ENCODE measurements at regions not wholly inside any gene's neighbourhood (a gene's known extent, or its start where the extent isn't known, plus 50 kb on each side); places are given as distances from the start of the nearest gene placed in this dataset.

DNA sequence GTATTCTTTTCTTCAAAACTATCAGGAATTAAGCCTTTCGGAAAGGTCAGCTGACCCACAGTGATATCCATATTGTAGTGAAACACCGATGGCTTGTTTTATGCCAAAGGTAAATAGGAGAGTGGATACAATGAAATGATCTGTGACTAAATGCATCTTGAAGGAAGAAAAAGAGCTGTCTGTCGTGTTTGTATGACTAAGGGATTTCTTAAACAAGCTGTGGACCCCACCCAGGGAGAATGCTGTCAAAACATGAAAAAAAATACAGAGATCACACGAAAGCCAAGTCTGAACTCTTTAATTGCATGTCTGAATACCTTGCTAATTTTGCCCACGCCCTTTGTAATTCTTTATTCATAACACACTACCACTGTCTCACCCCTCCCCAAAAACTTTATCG lies 286.4 kb upstream of the WWC1 start:
- no peak overlapping the region for H2AFZ ChIP-seq (ENCODE audit: low read length)
- in situ Hi-C loops (cut with HindIII; ENCODE audit: extremely low pct_ligation_motif_present, low pct_unique_long_range_greater_than_20kb), result no loop called here
- no peak overlapping the region for H3K27ac ChIP-seq (ENCODE audit: extremely low read length, insufficient read depth, low read length)
- H3K4me2 ChIP-seq (ENCODE audit: low read depth, low read length), result no peak overlapping the region
- BruUV-seq (replicated peaks), result no TSS peak
- no peak overlapping the region for H3K9ac ChIP-seq (ENCODE audit: insufficient read depth, low read depth, low read length)
- H4K20me1 ChIP-seq (ENCODE audit: insufficient read depth, low read length), result no peaks in the 10 kb centered on the region
- ChIA-PET POLR2A (no interaction called here), CTCF (ENCODE audit: low intra/inter-chr PET ratio, low total read pairs) (no interaction called here)
- DNase-seq (ENCODE audit: low spot score) (no peak), FAIRE-seq (no peak), ATAC-seq (no peak)
- no peaks in the 10 kb centered on the region for H3K79me2 ChIP-seq (ENCODE audit: insufficient read depth, low read length)
- intact Hi-C loops (cut with micrococcal nuclease; ENCODE audit: unreplicated experiment), result no loop called here
- TF ChIP-seq NCOR1 (IDR thresholded peaks at IDR 0.05; ENCODE audit: borderline replicate concordance, low read length) (no peak), ZNF496 (CRISPR knock-in tag; IDR thresholded peaks at IDR 0.05; ENCODE audit: insufficient replicate concordance) (no peak), ZNF256 (CRISPR knock-in tag; conservative IDR thresholded peaks at IDR 0.05) (no peak), TBX3 (IDR thresholded peaks at IDR 0.05; ENCODE audit: borderline replicate concordance) (no peak), ETS1 (CRISPR knock-in tag; IDR thresholded peaks at IDR 0.05) (no peak), ZFP37 (CRISPR knock-in tag; IDR thresholded peaks at IDR 0.05; ENCODE audit: borderline replicate concordance) (no peak), TSC22D2 (CRISPR knock-in tag; IDR thresholded peaks at IDR 0.05; ENCODE audit: borderline replicate concordance) (no peak), TOE1 (CRISPR knock-in tag; IDR thresholded peaks at IDR 0.05) (no peak), NR2F2 (IDR thresholded peaks at IDR 0.05; ENCODE audit: borderline replicate concordance, low read depth) (no peak), SOX13 (IDR thresholded peaks at IDR 0.05) (no peak), SOX13 (CRISPR knock-in tag; conservative IDR thresholded peaks at IDR 0.05 in 1 of 2, IDR thresholded peaks at IDR 0.05 in 1 of 2) (no peak), CBX5 (CRISPR knock-in tag; IDR thresholded peaks at IDR 0.05; ENCODE audit: borderline replicate concordance) (no peak), ZNF205 (CRISPR knock-in tag; IDR thresholded peaks at IDR 0.05) (no peak), BRD4 (CRISPR knock-in tag; IDR thresholded peaks at IDR 0.05) (no peak)
- TF ChIP-seq, protein P1, sequence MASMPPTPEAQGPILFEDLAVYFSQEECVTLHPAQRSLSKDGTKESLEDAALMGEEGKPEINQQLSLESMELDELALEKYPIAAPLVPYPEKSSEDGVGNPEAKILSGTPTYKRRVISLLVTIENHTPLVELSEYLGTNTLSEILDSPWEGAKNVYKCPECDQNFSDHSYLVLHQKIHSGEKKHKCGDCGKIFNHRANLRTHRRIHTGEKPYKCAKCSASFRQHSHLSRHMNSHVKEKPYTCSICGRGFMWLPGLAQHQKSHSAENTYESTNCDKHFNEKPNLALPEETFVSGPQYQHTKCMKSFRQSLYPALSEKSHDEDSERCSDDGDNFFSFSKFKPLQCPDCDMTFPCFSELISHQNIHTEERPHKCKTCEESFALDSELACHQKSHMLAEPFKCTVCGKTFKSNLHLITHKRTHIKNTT (CRISPR knock-in tag; IDR thresholded peaks at IDR 0.05), result no peak
- no peaks in the 10 kb centered on the region for H3K9me3 ChIP-seq (ENCODE audit: low read length)
- no peaks in the 10 kb centered on the region for H3K36me3 ChIP-seq (replicated peaks in 1 of 2; ENCODE audit: control insufficient read depth in 1 of 2, insufficient read depth in 2 of 2, low read length in 2 of 2)
- 0 out of 5 replicates have a peak, but pooled peaks cover 0 to 8% of the 10 kb centered on the region in 2 experiments for H3K27me3 ChIP-seq (ENCODE audit: control insufficient read depth in 1 of 2, insufficient read depth in 2 of 2, low read length in 2 of 2)
- no peak overlapping the region for H3K4me3 ChIP-seq (replicated peaks in 1 of 3; ENCODE audit: insufficient read depth in 1 of 3, low read depth in 2 of 3, low read length in 3 of 3)
- 9% methylated on average over 6 of the region's 6 CpGs for WGBS (ENCODE audit: low lambda C conversion rate)
- no peaks in the 10 kb centered on the region for H3K4me1 ChIP-seq (ENCODE audit: insufficient read depth, low read length)
